RWPE2 (cell line): ENCODE measurements at regions not wholly inside any gene's neighbourhood (a gene's known extent, or its start where the extent isn't known, plus 50 kb on each side); places are given as distances from the start of the nearest gene placed in this dataset.

ENCODE experiments used
- ATAC-seq: fragments of 200-7000 bp; cut with Tn5 transposase; 3 replicates; pipeline ENCODE4 v1.9.1; 2021; ENCODE audit warnings: low read depth
- DNase-seq: peaks from one replicate; pipeline ENCODE4 v3.0.0-alpha.2; 2020; ENCODE audit warnings: low spot score
- H3K27ac ChIP-seq: fragments of 450-650 bp; 2 replicates; pipeline ENCODE4 v1.5.1; 2017; ENCODE audit warnings: mild to moderate bottlenecking; ENCODE audit not compliant: poor library complexity, severe bottlenecking
- H3K27me3 ChIP-seq: fragments of 250-450 bp; sonication (Bioruptor Pico); 2 replicates; pipeline ENCODE4 v1.5.1; 2021; ENCODE audit warnings: mild to moderate bottlenecking, moderate library complexity; ENCODE audit not compliant: insufficient read depth, poor library complexity, severe bottlenecking
- H3K36me3 ChIP-seq: fragments of 250-450 bp; sonication (Bioruptor Pico); 2 replicates; pipeline ENCODE4 v1.5.1; 2020; ENCODE audit warnings: low read depth, mild to moderate bottlenecking, moderate library complexity
- H3K4me1 ChIP-seq: fragments of 250-450 bp; sonication (Bioruptor Pico); 2 replicates; pipeline ENCODE4 v1.5.1; 2021; ENCODE audit warnings: mild to moderate bottlenecking, moderate library complexity; ENCODE audit not compliant: insufficient read depth, poor library complexity, severe bottlenecking
- H3K4me3 ChIP-seq: fragments of 250-450 bp; sonication (Bioruptor Pico); 2 replicates; pipeline ENCODE4 v1.5.1; 2021; ENCODE audit warnings: mild to moderate bottlenecking, moderate library complexity; ENCODE audit not compliant: severe bottlenecking
- H3K9me3 ChIP-seq: fragments of 250-450 bp; sonication (Bioruptor Pico); 2 replicates; pipeline ENCODE4 v1.5.1; 2021; ENCODE audit warnings: mild to moderate bottlenecking, moderate library complexity; ENCODE audit not compliant: severe bottlenecking
- CTCF ChIP-seq: fragments of 450-650 bp; IDR thresholded peaks from one replicate; pipeline ENCODE4 v1.5.1; 2017; ENCODE audit warnings: mild to moderate bottlenecking, moderate library complexity; ENCODE audit not compliant: poor library complexity, severe bottlenecking

GRCh38 chr5:62149879-62150278, 156.1 kb upstream of the KIF2A start:
- H3K4me3 ChIP-seq, result no peak overlapping the region

GRCh38 chr5:62152394-62153087, 153.5 kb upstream of the KIF2A start:
- Histone ChIP-seq H3K36me3 (no peaks in the 10 kb centered on the region), H3K27ac (no peak overlapping the region), H3K4me3 (no peak overlapping the region), H3K9me3 (peaks cover 5% of the 10 kb centered on the region), H3K27me3 (no peaks in the 10 kb centered on the region), H3K4me1 (peaks cover 13% of the 10 kb centered on the region)
- no peak for TF ChIP-seq CTCF
- DNase-seq, result no peak
- ATAC-seq, result peak; percentile 72

More at GRCh38 chr5:62149879-62150278, 156.1 kb upstream of the KIF2A start:
- peaks cover 2% of the 10 kb centered on the region for H3K9me3 ChIP-seq
- no peak for TF ChIP-seq CTCF
- H3K36me3 ChIP-seq, result no peaks in the 10 kb centered on the region
- H3K27me3 ChIP-seq, result no peaks in the 10 kb centered on the region
- H3K4me1 ChIP-seq, result peaks cover 13% of the 10 kb centered on the region
- H3K27ac ChIP-seq, result peak overlapping the region; percentile 26
- DNase-seq (no peak), ATAC-seq (peak; percentile 24; the same call in 1 of the 3 replicates)

GRCh38 chr5:62154758-62155157, 151.2 kb upstream of the KIF2A start:
- no peak for ATAC-seq
- no peak for TF ChIP-seq CTCF
- H3K27me3 ChIP-seq, result no peaks in the 10 kb centered on the region
- no peak for DNase-seq
- H3K36me3 ChIP-seq, result no peaks in the 10 kb centered on the region
- H3K4me1 ChIP-seq, result peaks cover 4% of the 10 kb centered on the region
- H3K4me3 ChIP-seq, result no peak overlapping the region
- H3K9me3 ChIP-seq, result peaks cover 5% of the 10 kb centered on the region
- H3K27ac ChIP-seq, result no peak overlapping the region

- TF ChIP-seq CTCF, result no peak
- ATAC-seq, result no peak
- H3K27ac ChIP-seq, result no peak overlapping the region
These were observed 150.0 kb upstream of the KIF2A start for GRCh38 chr5:62155988-62156387.

GRCh38 chr5:62167561-62168057, 138.4 kb upstream of the KIF2A start:
- Histone ChIP-seq H3K9me3 (no peaks in the 10 kb centered on the region), H3K27ac (no peak overlapping the region), H3K36me3 (no peaks in the 10 kb centered on the region), H3K4me3 (no peak overlapping the region), H3K4me1 (peaks cover 5% of the 10 kb centered on the region), H3K27me3 (no peaks in the 10 kb centered on the region)
- DNase-seq (no peak), ATAC-seq (peak; percentile 46; the same call in 2 of the 3 replicates)
- TF ChIP-seq CTCF, result no peak

More at GRCh38 chr5:62155988-62156387, 150.0 kb upstream of the KIF2A start:
- H3K4me3 ChIP-seq, result no peak overlapping the region
- H3K9me3 ChIP-seq, result peaks cover 5% of the 10 kb centered on the region
- DNase-seq, result no peak
- H3K36me3 ChIP-seq, result no peaks in the 10 kb centered on the region
- no peaks in the 10 kb centered on the region for H3K27me3 ChIP-seq
- H3K4me1 ChIP-seq, result no peaks in the 10 kb centered on the region
